ENCODE measurements at regions not wholly inside any gene's neighbourhood (a gene's known extent, or its start where the extent isn't known, plus 50 kb on each side); places are given as distances from the start of the nearest gene placed in this dataset.
A peak's percentile ranks its signal among the peaks of the same experiment; 100 is the strongest.

DNA sequence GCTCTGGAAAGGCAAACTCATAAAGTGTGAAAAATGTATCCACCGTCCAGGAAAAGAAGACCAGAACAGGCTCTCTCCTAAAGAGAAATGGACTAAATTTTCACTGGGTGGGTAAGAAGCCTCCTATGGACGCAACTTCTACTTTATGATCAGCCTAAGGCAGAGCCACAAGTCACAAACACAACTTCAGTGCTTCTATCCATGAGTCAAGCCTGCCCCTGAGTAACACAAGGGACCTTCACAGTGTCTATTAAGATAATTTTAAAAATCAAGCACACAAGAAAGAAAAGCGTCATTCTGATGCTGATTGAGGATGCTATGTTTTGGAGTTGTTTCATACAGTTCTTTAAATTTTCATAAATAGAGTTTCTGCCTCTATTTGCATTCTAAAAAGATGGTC lies 601.7 kb upstream of the ARID1B start:
- DNase-seq, result no peak

DNA sequence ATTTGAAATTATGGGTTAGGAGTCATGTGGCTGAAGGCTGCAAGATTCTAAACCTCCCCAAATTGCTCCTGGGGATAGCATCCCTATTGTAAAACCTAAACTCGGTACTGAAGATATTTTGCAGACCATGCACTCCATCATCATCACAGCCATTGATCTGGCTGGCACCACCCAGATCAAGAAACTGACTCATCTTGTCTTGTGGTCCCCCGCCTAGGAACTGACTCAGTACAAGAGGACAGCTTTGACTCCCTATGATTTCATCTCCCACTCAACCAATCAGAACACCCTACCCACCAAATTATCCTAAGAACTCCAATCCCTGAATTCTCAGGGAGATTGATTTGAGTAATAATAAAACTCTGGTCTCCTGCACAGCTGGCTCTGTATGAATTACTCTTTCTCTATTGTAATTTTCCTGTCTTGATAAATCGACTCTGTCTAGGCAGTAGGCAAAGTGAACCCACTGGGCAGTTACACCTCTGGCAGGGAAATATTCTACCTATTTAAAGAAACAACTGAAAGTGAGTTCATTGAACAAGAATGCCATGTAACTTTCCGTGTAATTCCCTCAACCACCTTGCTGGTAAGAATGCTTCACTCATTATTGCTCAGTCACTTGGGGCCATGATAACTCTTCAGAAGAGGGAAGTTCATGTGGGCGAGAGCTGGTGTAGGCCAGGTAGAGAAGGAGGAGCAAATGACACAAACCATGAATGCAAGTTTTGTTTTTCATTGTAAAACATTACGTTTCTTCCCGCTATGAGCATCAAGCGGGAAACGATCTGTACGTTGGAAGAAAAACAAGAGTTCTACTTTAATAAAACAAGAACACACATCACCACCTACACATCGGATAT lies 602.9 kb upstream of the ARID1B start:
- DNase-seq, result no peak

DNA sequence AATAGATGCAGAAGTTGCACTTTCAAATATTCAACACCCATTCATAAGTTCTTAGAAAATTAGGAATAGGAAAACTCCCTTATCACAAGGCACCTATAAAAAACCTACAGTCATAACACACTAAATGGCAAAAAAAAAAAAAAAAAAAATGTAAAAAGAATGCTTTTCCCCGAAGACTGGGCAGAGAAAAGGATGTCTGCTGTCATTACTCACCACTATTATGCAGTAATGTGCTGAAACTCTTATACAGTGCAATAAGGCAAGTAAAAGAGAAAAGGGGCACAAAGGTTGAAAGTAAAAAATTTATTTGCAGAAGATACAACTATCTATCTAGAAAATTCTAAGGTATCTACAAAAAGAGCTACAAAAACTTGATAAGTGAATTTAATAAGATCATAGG lies 607.8 kb upstream of the ARID1B start:
- DNase-seq, result no peak

DNA sequence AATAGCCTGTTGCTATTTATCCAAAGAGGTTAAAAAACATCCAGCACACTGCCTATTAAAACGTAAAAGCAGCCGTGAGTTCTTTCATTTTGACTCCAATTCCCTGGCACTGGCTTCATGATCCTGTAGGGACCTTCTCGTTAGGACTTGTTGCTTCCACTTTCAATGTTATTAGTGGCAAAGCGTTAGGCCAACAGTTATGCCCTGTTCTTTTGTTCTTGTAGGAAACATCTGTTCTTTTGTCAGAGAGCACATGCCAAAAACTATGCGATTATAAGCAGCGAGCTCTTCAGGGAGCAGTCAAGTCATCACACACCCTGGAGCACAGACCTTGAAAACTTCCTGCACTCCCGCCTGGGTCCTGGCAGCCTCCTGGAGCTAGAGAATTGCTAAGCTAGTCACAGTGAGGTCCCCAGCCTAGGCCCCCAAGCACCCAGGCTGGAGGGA lies 609.5 kb upstream of the ARID1B start:
- DNase-seq, result no peak

DNA sequence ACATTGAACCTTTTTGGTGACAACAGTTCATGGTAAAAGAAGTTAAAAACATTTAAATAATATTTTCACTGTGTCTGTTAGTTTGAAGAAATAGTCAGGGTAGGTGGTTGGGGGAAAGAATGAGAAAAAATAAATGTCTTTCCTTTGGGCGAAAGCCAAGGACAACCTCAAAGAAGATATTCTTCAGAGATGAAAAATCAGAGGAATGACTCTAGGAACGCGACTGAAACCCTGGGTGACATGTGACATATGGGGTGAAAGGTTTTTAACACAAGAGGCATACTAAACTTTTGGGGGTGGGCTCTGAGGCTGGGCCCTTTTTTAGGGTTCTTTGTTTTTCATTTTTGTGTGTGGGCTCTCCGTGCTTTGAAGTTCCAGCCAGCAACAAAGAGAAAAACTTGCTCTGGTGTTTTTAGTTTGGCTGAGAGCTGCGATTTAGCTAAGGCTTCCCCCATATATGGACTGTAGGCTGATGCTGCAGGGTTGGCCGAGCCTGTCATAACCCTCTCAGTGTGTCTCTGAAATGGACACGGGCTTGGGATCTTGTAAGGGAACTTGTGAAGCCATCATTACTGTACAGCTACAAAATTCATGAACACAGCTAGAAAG lies 610.1 kb upstream of the ARID1B start:
- DNase-seq, result no peak

DNA sequence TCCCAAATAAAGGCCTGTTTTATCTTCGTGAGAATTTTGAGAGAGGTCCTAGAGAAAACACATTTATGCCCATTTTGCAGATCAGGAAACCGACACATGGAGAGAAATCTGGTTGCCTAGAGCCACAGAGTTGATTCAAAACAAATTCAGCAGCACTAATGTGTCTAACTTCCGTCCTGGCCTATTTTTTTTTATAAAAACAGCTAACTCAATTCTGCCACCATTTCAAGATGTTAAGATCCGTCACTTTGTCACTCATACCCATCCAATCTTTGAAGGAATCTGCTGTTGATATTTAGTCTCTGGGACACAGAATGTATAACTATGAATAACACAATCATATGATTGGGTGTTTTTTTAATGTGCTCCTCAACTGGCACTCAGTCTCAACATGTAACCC lies 611.1 kb upstream of the ARID1B start:
- DNase-seq, result no peak

DNA sequence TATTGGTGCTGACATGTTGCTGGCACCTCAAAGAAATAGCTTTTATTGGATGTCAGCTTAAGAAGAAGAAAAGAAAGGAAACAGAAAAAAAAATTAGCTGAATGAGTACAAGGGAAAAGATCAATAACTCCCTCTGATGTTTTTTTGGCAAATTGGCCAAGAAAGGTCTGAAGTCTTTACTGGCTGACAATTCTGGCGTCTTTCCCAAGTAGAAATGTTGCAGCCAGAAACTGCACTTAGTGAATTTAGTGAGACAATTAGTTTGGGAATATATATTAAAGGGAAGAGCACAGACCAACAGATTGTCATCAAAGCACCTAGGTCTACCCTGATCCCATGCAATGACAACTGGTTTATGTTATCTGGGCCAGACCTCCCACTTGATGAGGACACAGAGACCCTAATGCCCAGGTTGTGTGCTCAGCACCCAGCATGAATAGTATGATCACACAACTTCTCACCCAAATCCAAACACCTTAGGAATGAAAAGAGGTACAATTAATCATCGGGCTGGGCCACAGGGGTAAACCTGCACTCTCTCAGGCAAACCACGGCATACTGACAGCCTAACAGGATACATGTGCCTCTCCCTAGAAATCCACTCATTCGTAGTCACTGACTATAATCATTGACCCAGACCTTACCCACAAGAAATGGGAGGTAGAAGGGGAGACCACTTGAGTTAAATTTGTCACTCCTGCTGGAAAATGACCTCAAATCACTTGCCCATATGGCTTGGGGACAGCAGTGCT lies 612.3 kb upstream of the ARID1B start:
- no peak for DNase-seq

DNA sequence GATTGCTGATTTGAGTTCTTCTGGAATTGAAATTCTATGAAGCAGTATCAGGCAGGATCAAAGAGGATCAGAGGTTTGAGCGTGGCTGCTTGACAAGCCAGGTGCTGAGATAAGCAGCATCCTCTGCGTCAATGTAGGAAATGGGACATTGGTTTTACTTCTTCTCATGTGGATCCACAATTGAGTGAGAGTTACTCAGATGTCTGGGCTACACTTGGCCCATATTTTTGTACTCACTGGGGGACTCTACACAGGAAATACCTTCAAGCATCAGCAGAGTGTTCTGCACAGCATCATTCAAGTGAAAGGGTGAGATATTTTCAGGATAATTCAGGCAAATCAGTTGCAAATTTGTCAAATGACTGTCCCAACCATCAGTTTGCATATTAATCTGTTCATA lies 613.9 kb upstream of the ARID1B start:
- DNase-seq, result no peak

DNA sequence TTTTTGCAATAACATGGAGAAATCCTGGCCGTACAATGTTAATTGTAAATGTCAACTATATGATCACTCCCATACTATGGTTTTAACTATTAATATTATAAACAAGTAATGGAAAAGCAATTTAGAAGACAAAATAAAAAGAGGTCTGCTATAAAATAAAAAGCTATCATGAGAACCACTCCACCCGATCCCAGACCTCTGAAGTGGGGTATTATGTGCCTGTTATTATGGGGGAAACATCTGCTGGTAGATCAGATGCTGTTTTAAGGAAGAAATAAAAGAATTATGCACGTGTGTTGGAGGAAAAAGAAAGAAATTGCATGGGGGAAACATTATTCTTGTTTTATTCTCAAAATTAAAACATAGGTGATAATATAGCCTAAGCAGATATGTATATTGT lies 615.7 kb upstream of the ARID1B start:
- DNase-seq, result no peak

DNA sequence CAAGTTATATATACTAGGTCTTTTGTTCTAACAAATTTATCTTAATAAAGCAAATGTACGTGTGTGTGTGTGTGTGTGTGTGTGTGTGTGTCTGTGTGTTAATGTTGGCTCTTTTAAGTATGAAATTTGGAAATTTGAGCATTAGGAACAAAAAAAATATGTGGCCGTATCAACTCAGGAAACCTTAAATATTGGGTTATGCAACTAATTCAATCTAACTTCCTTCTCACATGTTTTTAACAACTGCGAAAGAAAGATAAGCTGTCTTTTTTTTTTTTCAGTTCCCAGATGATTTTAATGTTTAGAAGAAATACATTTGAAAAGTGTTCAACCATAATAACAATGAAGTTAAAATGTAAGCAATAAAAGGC lies 616.4 kb upstream of the ARID1B start:
- DNase-seq, result peak; percentile 49

DNA sequence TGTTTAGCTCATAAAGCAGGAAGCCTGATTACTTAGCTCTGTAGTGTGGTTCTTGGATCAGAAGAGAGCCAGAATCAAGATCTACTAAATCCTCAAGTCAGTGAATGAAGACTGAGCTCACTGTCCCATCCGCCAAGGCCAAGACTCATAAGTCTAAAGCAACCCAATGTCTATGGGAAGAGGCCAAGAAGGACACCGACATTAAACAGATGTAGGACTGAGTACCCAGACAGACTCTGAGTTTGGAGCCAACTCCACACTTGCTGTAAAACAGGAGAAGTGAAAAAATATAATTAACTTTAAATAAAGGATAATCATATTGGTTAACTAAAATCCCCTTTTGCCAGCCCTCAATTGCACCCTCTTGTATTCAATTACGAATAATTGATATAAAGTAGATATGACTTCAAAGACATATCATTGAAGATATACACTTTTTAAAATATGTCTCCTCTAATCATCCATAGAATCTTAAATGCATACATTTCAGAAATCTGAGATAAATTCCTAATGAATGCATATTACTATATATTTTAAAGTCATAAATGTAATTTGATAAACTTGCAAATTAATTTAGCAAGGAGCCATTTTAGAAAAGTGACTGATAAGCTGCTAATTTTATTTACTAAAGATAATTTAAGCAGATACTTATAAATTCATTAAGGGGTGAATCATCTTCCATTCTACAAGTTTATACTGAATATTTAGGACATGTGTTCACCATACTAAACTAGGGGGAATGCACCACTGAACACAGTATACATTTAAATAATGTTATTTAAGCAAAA lies 617.0 kb upstream of the ARID1B start:
- DNase-seq, result no peak

DNA sequence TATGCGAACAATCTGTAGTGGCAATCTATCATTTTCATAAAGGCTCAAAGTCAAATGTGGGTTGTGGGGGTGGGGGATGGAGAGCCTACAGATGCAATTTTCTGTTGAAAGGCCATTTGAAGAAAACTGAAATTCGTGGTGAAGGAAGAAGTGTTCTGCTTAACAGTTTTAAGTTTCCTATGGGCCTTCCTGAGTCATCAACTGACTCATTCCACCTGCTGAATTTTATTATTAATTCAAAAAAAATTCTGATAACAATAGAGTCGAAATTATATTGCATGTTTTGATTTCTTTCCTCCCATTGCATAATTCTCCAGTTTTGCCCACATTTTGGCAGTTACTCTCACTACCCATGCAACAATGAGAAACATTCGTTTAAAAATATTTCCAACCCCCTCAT lies 622.3 kb upstream of the ARID1B start:
- no peak for DNase-seq

DNA sequence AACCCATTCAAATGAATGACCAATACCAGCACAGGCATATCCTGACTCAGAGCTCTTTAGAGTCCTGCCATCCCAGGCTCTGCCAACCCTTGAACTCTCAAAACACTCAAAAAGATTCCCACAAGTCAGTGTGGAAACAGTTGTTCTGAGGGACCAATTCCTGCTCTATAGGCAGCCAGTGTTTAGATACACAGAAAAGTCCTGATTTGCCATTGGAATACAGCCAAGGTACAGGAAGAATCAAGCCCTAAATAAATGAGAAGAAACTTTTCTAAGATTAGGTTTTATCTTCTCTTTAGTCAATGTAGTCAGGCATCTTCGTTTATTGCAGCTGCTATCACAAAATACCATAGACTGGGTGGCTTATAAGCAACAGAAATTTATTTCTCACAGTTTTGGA lies 626.8 kb upstream of the ARID1B start:
- DNase-seq, result no peak

DNA sequence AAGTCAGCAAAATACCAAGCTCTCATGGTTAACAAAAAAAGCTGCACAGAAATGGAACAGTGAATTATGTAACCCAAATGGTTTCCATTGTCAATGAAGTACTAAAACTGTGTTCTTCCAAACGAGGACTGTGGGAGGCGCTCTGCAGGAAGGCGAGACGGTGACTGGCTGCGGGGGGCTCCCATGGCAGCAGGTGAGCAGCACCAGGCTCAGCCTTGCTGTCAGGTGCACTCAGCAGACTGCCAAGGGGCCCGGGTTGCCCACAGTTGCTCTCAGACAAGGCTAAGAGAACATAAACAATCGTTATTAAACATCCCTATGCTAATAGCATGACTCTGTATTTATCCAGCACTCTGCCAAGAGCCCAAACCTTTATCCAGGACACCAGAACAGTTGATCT lies 630.3 kb upstream of the ARID1B start:
- no peak for DNase-seq

DNA sequence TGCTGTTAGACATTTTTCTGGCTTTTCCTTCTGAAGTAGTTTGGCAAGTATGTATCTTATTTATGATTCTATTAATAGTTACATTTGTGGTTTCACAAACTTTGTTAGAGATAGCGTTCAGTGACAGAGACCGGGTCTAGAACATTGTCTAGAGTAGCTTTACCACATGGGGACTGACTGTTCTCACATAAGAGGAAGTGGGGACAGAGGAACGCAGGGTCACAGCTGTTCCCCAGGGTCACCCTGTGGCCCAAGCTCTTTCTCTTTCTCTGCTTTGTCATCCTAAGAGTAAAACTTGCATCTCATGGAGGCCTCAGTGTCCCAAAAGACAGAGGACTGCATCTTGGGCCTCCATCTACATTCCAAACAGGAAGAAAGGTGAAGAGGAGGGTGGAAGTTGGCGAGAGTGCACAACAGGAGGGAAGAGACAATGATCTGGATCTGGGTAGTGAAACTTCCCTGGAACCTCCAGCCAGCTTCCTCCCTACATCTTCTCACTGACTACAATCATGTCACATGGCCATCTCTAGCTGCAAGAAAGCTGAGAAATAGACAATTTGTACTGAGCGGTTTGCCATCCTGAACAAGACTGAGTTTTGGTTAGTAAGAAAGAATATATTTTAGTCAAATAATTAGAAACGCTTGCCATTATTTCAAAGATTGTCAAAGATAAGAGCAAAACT lies 645.8 kb upstream of the ARID1B start:
- peak; percentile 12 for DNase-seq

DNA sequence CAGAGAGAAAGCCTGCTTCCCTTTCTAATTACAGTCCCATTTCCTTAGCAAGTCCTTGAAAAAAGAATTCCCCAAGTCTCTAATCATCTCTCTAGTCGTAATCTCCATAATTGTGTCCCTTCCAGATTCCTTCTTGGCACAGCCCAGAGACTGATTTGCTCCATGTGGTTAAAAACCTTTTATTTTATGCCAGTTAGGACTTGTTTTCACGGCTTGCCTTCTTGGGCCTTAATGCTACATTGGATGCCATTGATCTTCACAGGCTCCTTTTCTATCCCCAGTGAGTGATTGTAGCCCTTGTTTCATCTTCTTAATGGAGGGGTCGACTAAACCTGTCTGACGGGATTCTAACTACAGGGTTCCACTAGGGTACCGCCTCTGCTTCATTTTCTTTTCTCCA lies 650.6 kb upstream of the ARID1B start:
- no peak for DNase-seq

DNA sequence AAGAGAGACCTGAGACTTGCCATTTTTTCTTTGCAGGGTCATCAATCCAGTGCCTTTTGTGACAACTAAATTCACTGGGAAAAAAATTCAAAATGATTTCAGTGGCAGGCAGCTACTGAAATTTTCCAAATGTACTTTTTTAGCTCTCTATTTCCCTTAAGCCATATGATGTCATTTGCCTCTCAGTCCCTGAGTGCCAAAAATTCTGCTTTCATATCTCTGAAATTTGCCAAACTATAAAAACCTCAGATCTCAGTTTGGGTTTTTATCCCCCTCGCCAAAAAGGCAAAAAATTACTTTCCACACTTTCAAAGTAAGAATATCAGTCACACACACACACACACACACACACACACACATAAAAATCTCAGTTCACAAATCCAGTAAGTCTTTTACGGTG lies 651.3 kb upstream of the ARID1B start:
- DNase-seq, result no peak

DNA sequence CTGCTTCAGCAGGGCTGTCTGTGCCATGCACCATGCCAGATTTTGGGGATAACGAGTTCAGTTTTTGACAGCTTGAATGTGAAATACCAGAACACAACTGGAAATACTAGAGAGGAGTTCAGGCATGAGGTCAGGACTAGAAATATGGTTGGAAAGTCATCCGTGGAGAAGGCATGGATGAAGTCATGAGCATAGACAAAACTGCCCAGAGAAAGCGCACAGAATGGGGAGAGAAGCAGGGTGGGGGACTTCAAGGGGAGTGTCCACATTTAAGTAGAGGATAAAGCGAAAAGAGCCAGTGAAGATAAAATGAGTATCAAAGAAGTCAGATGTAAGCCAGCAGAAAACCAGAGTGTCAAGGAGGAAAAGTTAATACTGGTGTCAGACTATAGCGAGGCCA lies 653.4 kb upstream of the ARID1B start:
- DNase-seq, result no peak

DNA sequence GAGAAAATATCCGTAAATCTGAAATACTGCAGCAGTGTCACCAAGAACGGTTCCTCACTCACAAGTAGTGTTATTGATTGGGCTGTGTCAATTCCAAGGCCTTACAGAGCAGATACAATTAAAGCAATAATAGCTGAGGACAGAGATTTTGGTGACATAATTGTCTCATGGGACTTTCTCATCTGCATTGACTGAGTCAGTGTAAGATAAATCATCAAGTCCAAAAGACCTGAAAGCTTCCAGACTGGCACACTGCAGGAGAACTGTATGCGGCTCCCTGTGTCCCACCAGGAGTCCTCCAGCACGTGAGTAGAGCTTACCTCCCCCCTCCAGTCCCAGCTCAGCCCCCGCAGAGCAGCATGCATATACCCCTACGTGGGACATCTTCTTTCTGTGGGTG lies 655.2 kb upstream of the ARID1B start:
- DNase-seq, result no peak

DNA sequence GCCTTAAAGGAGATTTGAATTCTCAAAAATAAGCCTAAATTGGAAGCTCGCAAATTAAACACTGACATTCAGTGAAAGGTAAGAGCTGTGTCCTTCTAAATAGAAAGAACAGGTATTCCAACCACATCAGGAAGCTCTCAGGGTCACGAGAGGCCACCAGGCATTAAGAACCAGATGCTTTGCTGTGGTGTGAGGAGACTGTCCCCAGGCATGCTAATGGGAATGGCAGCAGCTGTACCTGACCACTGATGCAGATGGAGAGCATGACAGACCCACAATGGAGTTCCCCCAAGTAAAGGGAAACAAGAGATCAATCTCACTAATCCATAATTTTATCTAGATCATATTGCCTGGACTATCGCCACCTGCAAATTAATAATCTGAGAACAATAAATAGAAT lies 658.9 kb upstream of the NOX3 start:
- DNase-seq, result no peak

DNA sequence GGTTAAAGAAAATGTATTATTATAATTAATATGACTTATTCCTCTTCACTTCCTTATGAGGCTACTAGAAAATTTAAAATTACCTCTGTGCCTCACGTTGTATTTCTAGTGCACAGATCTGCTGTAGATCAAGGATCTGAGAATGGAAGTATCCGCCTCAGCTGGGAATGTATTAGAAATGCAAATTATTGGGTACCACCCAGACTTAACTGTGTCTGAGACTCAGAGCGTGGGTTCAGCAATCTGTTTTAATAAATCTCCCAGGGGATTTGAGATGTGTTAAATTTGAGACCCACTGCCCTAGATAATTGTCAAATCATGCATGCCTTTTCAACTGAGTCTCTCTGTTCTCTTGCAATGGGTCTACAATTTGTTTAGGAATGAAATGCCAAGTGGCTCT lies 658.0 kb upstream of the NOX3 start:
- DNase-seq, result no peak

DNA sequence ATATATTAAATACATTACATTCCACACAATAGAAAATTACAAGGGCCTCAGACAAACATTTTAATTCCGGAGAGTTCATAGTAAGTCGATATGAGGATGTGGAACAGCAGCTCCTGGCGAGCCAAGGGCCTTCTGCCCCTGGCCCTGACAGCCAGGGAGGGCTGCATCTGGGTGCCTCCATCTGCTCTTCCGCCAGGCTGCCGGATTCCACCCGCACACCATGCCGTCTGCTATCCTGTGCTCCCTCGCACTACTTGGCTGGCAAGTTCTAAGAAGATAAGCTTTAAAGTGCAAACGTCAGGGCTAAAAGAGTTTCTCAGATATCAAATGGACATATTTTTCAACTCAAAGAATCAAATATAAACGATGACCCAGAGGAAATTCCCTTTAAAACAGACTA lies 656.3 kb upstream of the NOX3 start:
- DNase-seq, result no peak

DNA sequence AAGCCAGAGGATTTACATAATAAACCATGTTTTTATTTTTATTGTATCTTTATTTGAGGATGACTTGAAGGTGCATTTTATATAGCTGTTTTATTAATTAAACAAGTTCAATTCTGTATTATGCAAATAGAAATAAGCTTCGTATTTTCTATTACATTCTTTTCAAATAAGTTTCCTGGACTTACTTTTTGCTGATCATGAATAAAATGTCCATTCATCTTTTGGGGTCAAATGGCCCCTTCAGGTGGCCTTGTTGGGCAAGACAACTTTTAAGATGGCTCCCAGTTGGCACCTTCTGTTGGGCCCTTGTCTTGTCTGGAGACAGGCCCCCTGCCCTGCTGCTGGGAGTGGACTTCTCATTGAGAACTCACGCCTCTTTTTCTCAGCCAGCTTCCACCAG lies 654.6 kb upstream of the NOX3 start:
- DNase-seq, result no peak

Measured in hematopoietic multipotent progenitor cell treated with erythropoietin and hydrocortisone succinate and interleukin-3 and kit ligand, for 8 days (in vitro differentiated cells).